ENCODE measurements at regions not wholly inside any gene's neighbourhood (a gene's known extent, or its start where the extent isn't known, plus 50 kb on each side); places are given as distances from the start of the nearest gene placed in this dataset.

GRCh38 chr20:54407459-54407858 is 67.9 kb upstream of the DOK5 start:
- TF ChIP-seq CTCF (conservative IDR thresholded peaks at IDR 0.05), result no peak
- DNase-seq (ENCODE audit: low read depth, low spot score), result no peak
- H3K27me3 Mint-ChIP-seq (ENCODE audit: low read depth), result no peaks in the 10 kb centered on the region
- no peak overlapping the region for H3K4me3 Mint-ChIP-seq
- H3K4me1 Mint-ChIP-seq, result peaks cover 7% of the 10 kb centered on the region
- no peaks in the 10 kb centered on the region for H3K36me3 Mint-ChIP-seq (ENCODE audit: low read depth)
- H3K9me3 Mint-ChIP-seq, result peaks cover 2% of the 10 kb centered on the region
- no peak overlapping the region for H3K27ac Mint-ChIP-seq (ENCODE audit: unreplicated experiment)

- H3K27ac Mint-ChIP-seq (ENCODE audit: unreplicated experiment), result no peak overlapping the region
- DNase-seq (ENCODE audit: low read depth, low spot score), result no peak
- no peaks in the 10 kb centered on the region for H3K4me1 Mint-ChIP-seq
- no peak for TF ChIP-seq CTCF (conservative IDR thresholded peaks at IDR 0.05)
- no peaks in the 10 kb centered on the region for H3K36me3 Mint-ChIP-seq (ENCODE audit: low read depth)
- H3K4me3 Mint-ChIP-seq, result no peak overlapping the region
- H3K27me3 Mint-ChIP-seq (ENCODE audit: low read depth), result no peaks in the 10 kb centered on the region
- H3K9me3 Mint-ChIP-seq, result peaks cover 5% of the 10 kb centered on the region
Measured at GRCh38 chr20:54415967-54416366, 59.4 kb upstream of the DOK5 start.

- Mint-ChIP-seq H3K36me3 (ENCODE audit: low read depth) (no peaks in the 10 kb centered on the region), H3K27ac (ENCODE audit: unreplicated experiment) (no peak overlapping the region), H3K9me3 (peaks cover 5% of the 10 kb centered on the region), H3K4me1 (no peaks in the 10 kb centered on the region), H3K27me3 (ENCODE audit: low read depth) (no peaks in the 10 kb centered on the region), H3K4me3 (no peak overlapping the region)
- no peak for DNase-seq (ENCODE audit: low read depth, low spot score)
- no peak for TF ChIP-seq CTCF (conservative IDR thresholded peaks at IDR 0.05)
Measured at GRCh38 chr20:54416770-54417169, 58.6 kb upstream of the DOK5 start.

- no peak for TF ChIP-seq CTCF (conservative IDR thresholded peaks at IDR 0.05)
- Mint-ChIP-seq H3K36me3 (ENCODE audit: low read depth) (no peaks in the 10 kb centered on the region), H3K27ac (ENCODE audit: unreplicated experiment) (no peak overlapping the region), H3K4me1 (no peaks in the 10 kb centered on the region), H3K9me3 (peaks cover 5% of the 10 kb centered on the region), H3K4me3 (no peak overlapping the region), H3K27me3 (ENCODE audit: low read depth) (no peaks in the 10 kb centered on the region)
- no peak for DNase-seq (ENCODE audit: low read depth, low spot score)
Measured at GRCh38 chr20:54419531-54419930, 55.9 kb upstream of the DOK5 start.
